ENCODE measurements at regions not wholly inside any gene's neighbourhood (a gene's known extent, or its start where the extent isn't known, plus 50 kb on each side); places are given as distances from the start of the nearest gene placed in this dataset.

DNA sequence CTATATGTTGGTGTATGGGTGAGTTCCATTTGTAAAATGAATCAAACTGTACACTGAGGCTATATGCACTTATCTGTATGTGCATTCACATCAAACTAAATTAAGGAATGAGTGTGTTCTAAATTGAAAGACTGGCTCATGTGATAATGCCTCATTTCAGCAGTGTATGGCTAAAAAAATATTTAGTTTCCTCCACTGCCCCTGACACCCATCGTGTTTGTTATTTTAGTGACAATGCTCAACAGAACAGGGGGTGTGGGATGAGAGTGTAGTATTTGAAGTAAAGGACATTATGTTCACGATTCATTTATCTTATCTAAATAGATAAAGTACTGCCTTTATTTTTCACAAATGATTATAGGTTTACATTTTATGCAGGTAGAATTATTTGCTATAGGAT, 301.1 kb upstream of the ARPP21 start:
- ChIA-PET CTCF (no interaction called here), POLR2A (no interaction called here)
- no peak for ATAC-seq
- TF ChIP-seq TCF7L2 (IDR thresholded peaks at IDR 0.05; ENCODE audit: low read depth, low read length) (no peak), POLR2AphosphoS5 (IDR thresholded peaks at IDR 0.05; ENCODE audit: low read depth, low read length) (no peak), SIN3A (IDR thresholded peaks at IDR 0.05; ENCODE audit: borderline replicate concordance, insufficient read depth, low read depth, low read length) (no peak)
- TF ChIP-seq, protein P1, sequence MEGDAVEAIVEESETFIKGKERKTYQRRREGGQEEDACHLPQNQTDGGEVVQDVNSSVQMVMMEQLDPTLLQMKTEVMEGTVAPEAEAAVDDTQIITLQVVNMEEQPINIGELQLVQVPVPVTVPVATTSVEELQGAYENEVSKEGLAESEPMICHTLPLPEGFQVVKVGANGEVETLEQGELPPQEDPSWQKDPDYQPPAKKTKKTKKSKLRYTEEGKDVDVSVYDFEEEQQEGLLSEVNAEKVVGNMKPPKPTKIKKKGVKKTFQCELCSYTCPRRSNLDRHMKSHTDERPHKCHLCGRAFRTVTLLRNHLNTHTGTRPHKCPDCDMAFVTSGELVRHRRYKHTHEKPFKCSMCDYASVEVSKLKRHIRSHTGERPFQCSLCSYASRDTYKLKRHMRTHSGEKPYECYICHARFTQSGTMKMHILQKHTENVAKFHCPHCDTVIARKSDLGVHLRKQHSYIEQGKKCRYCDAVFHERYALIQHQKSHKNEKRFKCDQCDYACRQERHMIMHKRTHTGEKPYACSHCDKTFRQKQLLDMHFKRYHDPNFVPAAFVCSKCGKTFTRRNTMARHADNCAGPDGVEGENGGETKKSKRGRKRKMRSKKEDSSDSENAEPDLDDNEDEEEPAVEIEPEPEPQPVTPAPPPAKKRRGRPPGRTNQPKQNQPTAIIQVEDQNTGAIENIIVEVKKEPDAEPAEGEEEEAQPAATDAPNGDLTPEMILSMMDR (IDR thresholded peaks at IDR 0.05): no peak
- TF ChIP-seq, protein P2, sequence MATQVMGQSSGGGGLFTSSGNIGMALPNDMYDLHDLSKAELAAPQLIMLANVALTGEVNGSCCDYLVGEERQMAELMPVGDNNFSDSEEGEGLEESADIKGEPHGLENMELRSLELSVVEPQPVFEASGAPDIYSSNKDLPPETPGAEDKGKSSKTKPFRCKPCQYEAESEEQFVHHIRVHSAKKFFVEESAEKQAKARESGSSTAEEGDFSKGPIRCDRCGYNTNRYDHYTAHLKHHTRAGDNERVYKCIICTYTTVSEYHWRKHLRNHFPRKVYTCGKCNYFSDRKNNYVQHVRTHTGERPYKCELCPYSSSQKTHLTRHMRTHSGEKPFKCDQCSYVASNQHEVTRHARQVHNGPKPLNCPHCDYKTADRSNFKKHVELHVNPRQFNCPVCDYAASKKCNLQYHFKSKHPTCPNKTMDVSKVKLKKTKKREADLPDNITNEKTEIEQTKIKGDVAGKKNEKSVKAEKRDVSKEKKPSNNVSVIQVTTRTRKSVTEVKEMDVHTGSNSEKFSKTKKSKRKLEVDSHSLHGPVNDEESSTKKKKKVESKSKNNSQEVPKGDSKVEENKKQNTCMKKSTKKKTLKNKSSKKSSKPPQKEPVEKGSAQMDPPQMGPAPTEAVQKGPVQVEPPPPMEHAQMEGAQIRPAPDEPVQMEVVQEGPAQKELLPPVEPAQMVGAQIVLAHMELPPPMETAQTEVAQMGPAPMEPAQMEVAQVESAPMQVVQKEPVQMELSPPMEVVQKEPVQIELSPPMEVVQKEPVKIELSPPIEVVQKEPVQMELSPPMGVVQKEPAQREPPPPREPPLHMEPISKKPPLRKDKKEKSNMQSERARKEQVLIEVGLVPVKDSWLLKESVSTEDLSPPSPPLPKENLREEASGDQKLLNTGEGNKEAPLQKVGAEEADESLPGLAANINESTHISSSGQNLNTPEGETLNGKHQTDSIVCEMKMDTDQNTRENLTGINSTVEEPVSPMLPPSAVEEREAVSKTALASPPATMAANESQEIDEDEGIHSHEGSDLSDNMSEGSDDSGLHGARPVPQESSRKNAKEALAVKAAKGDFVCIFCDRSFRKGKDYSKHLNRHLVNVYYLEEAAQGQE (IDR thresholded peaks at IDR 0.05; ENCODE audit: insufficient read depth in 1 of 2, low read depth in 2 of 2, low read length in 1 of 2): no peak
- no peaks in the 10 kb centered on the region for H3K9me3 ChIP-seq (ENCODE audit: control insufficient read depth, insufficient read depth, low read depth, low read length)
- H3K4me3 ChIP-seq (ENCODE audit: low read depth in 2 of 2, low read length in 2 of 2): no peak overlapping the region
- no peaks in the 10 kb centered on the region for H3K36me3 ChIP-seq (ENCODE audit: control insufficient read depth, insufficient read depth, low read length)
- H3K4me1 ChIP-seq (ENCODE audit: control insufficient read depth, insufficient read depth, low read length): no peaks in the 10 kb centered on the region
- no TSS peak for BruUV-seq (replicated peaks)
- H3K27me3 ChIP-seq (ENCODE audit: control insufficient read depth, insufficient read depth, low read length): no peaks in the 10 kb centered on the region
- in situ Hi-C loops (cut with HindIII; ENCODE audit: low pct_unique_long_range_greater_than_20kb, low sequenced_read_pairs): no loop called here
- H3K27ac ChIP-seq (ENCODE audit: low read length): no peak overlapping the region
- intact Hi-C loops (cut with micrococcal nuclease; ENCODE audit: unreplicated experiment): no loop called here
- DNase-seq (ENCODE audit: low read depth, low spot score): no peak

DNA sequence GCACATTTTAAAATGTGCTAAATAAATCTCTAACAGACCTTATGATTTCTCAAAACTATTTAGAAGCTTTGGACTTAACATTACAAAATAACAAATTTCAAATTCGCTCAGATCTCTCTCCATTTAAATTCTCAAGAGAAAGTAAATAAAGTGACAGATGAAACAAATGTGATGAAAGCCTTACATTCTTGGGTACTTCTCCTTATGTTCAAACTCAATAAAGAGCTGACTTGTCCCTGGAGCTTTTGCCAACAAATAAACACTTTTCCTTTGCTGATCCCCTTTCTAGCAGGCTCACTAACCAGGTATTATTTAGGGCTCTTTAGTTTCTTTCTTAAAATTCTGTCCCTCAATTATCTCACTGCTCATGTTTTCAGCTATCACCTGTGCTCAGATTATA, 259.1 kb upstream of the ARPP21 start:
- BruUV-seq (replicated peaks): no TSS peak
- no peak overlapping the region for H3K4me3 ChIP-seq (ENCODE audit: low read depth in 2 of 2, low read length in 2 of 2)
- H3K27me3 ChIP-seq (ENCODE audit: control insufficient read depth, insufficient read depth, low read length): no peaks in the 10 kb centered on the region
- POLR2A ChIA-PET: no interaction called here
- TF ChIP-seq POLR2AphosphoS5 (IDR thresholded peaks at IDR 0.05; ENCODE audit: low read depth, low read length) (no peak), SIN3A (IDR thresholded peaks at IDR 0.05; ENCODE audit: borderline replicate concordance, insufficient read depth, low read depth, low read length) (no peak), TCF7L2 (IDR thresholded peaks at IDR 0.05; ENCODE audit: low read depth, low read length) (no peak)
- TF ChIP-seq, protein P1 (IDR thresholded peaks at IDR 0.05): no peak
- TF ChIP-seq, protein P2 (IDR thresholded peaks at IDR 0.05; ENCODE audit: insufficient read depth in 1 of 2, low read depth in 2 of 2, low read length in 1 of 2): no peak
- no peaks in the 10 kb centered on the region for H3K9me3 ChIP-seq (ENCODE audit: control insufficient read depth, insufficient read depth, low read depth, low read length)
- H3K27ac ChIP-seq (ENCODE audit: low read length): no peak overlapping the region
- intact Hi-C loops (cut with micrococcal nuclease; ENCODE audit: unreplicated experiment) (no loop called here), in situ Hi-C loops (cut with HindIII; ENCODE audit: low pct_unique_long_range_greater_than_20kb, low sequenced_read_pairs) (no loop called here)
- no peaks in the 10 kb centered on the region for H3K4me1 ChIP-seq (ENCODE audit: control insufficient read depth, insufficient read depth, low read length)
- H3K36me3 ChIP-seq (ENCODE audit: control insufficient read depth, insufficient read depth, low read length): no peaks in the 10 kb centered on the region
- ATAC-seq (no peak), DNase-seq (ENCODE audit: low read depth, low spot score) (no peak)
- CTCF ChIA-PET: no interaction called here
